HEK293 (cell line): ENCODE measurements at regions not wholly inside any gene's neighbourhood (a gene's known extent, or its start where the extent isn't known, plus 50 kb on each side); places are given as distances from the start of the nearest gene placed in this dataset.

Source experiments
- CTCF ChIA-PET: fragments of 350-600 bp; formaldehyde crosslinking; extraction: SDS; loops from one replicate; lab custom pipeline; 2021; ENCODE audit warnings: antibody characterized with exemption; lab: Yijun Ruan, JAX
- POLR2A ChIA-PET: fragments of 300-600 bp; formaldehyde crosslinking; extraction: SDS; loops from one replicate; lab custom pipeline; 2020; ENCODE audit warnings: antibody characterized with exemption, inconsistent platforms; lab: Yijun Ruan, JAX
- H3K27ac ChIP-seq: fragments of 200-500 bp; sonication (Bioruptor generic); 2 replicates; pipeline ENCODE4 v1.5.1; 2014; ENCODE audit warnings: low read depth, low read length, control low read depth, inconsistent platforms; ENCODE audit errors: extremely low read depth
- H3K36me3 ChIP-seq, 2 experiments: fragments of 200-500 bp in 1 of 2; sonication (Bioruptor generic) in 1 of 2; 1 replicate in 1 of 2; 2 replicates in 1 of 2; pipeline ENCODE4 v1.5.1; 2014 to 2017; ENCODE audit warnings: inconsistent platforms in 2 of 2, low read length in 2 of 2; ENCODE audit not compliant: control insufficient read depth in 2 of 2, insufficient read depth in 1 of 2
- H3K4me1 ChIP-seq: fragments of 200-500 bp; sonication (Bioruptor generic); 2 replicates; pipeline ENCODE4 v1.5.1; 2014; ENCODE audit warnings: mild to moderate bottlenecking, low read length, inconsistent platforms; ENCODE audit not compliant: control insufficient read depth, insufficient read depth
- H3K4me3 ChIP-seq: 2 replicates; pipeline ENCODE4 v1.5.1; 2011; ENCODE audit warnings: low read depth, mild to moderate bottlenecking, control low read depth, low read length, moderate library complexity
- H3K9me3 ChIP-seq: fragments of 200-500 bp; sonication (Bioruptor generic); 2 replicates; pipeline ENCODE4 v1.5.1; 2014; ENCODE audit warnings: low read depth, low read length, inconsistent platforms; ENCODE audit not compliant: control insufficient read depth, insufficient read depth
- KLF1 ChIP-seq: fragments of 450-650 bp; formaldehyde crosslinking; IDR thresholded peaks from 2 replicates; pipeline ENCODE4 v1.5.1; 2016; ENCODE audit warnings: missing biosample characterization, missing genetic modification characterization
- ZBTB1 ChIP-seq: fragments of 450-650 bp; formaldehyde crosslinking; IDR thresholded peaks from 2 replicates; pipeline ENCODE4 v1.5.1; 2016; ENCODE audit warnings: missing biosample characterization, missing genetic modification characterization
- ZBTB21 ChIP-seq: fragments of 450-650 bp; formaldehyde crosslinking; IDR thresholded peaks from 2 replicates; pipeline ENCODE4 v1.5.1; 2017; ENCODE audit warnings: missing biosample characterization, missing genetic modification characterization
- ZNF169 ChIP-seq: fragments of 450-650 bp; formaldehyde crosslinking; IDR thresholded peaks from 2 replicates; pipeline ENCODE4 v1.5.1; 2016; ENCODE audit warnings: missing biosample characterization, missing genetic modification characterization
- ZNF19 ChIP-seq: fragments of 450-650 bp; formaldehyde crosslinking; IDR thresholded peaks from 2 replicates; pipeline ENCODE4; 2016; ENCODE audit warnings: missing biosample characterization, missing genetic modification characterization, low read depth
- ZNF350 ChIP-seq: fragments of 450-650 bp; formaldehyde crosslinking; IDR thresholded peaks from 2 replicates; pipeline ENCODE4 v1.5.0; 2017; ENCODE audit warnings: missing biosample characterization, mild to moderate bottlenecking, missing genetic modification characterization
- ZNF48 ChIP-seq: fragments of 450-650 bp; formaldehyde crosslinking; IDR thresholded peaks from 2 replicates; pipeline ENCODE4 v1.5.1; 2016; ENCODE audit warnings: missing biosample characterization, missing genetic modification characterization
- ZNF558 ChIP-seq: fragments of 450-650 bp; formaldehyde crosslinking; IDR thresholded peaks from 2 replicates; pipeline ENCODE4 v1.5.1; 2016; ENCODE audit warnings: missing biosample characterization, missing genetic modification characterization
- ZNF560 ChIP-seq: fragments of 450-650 bp; formaldehyde crosslinking; IDR thresholded peaks from 2 replicates; pipeline ENCODE4 v1.5.1; 2017; ENCODE audit warnings: missing biosample characterization, missing genetic modification characterization, borderline replicate concordance
- ZNF626 ChIP-seq: fragments of 450-650 bp; sonication (Bioruptor Pico); formaldehyde crosslinking; IDR thresholded peaks from 2 replicates; pipeline ENCODE4 v1.5.1; 2018; ENCODE audit warnings: missing biosample characterization, missing genetic modification characterization, inconsistent platforms
- ZNF654 ChIP-seq: fragments of 450-650 bp; formaldehyde crosslinking; IDR thresholded peaks from 2 replicates; pipeline ENCODE4 v1.5.1; 2016; ENCODE audit warnings: low read depth, missing biosample characterization, missing genetic modification characterization
- ZNF660 ChIP-seq: fragments of 450-650 bp; IDR thresholded peaks from 2 replicates; pipeline ENCODE4 v1.5.1; 2018; ENCODE audit warnings: missing biosample characterization, mild to moderate bottlenecking, missing genetic modification characterization
- ZSCAN30 ChIP-seq: fragments of 450-650 bp; IDR thresholded peaks from 2 replicates; pipeline ENCODE4 v1.5.1; 2018; ENCODE audit warnings: missing biosample characterization, mild to moderate bottlenecking, missing genetic modification characterization, moderate library complexity
- TF ChIP-seq, protein P1 (sequence below): fragments of 450-650 bp; formaldehyde crosslinking; IDR thresholded peaks from 2 replicates; pipeline ENCODE4 v1.5.1; 2016; ENCODE audit warnings: missing biosample characterization, missing genetic modification characterization
- TF ChIP-seq, protein P2 (sequence below): fragments of 450-650 bp; IDR thresholded peaks from 2 replicates; pipeline ENCODE4 v1.5.1; 2018; ENCODE audit warnings: missing biosample characterization, mild to moderate bottlenecking, missing genetic modification characterization
- TF ChIP-seq, protein P3 (sequence below): fragments of 450-650 bp; formaldehyde crosslinking; IDR thresholded peaks from 2 replicates; pipeline ENCODE4 v1.5.1; 2016; ENCODE audit warnings: missing biosample characterization, missing genetic modification characterization
- TF ChIP-seq, protein P4 (sequence below): fragments of 450-650 bp; formaldehyde crosslinking; IDR thresholded peaks from 2 replicates; pipeline ENCODE4 v1.5.1; 2016; ENCODE audit warnings: missing biosample characterization, missing genetic modification characterization
- TF ChIP-seq, protein P5 (sequence below): fragments of 450-650 bp; formaldehyde crosslinking; IDR thresholded peaks from 2 replicates; pipeline ENCODE4 v1.5.1; 2016; ENCODE audit warnings: missing biosample characterization, missing genetic modification characterization

DNA sequence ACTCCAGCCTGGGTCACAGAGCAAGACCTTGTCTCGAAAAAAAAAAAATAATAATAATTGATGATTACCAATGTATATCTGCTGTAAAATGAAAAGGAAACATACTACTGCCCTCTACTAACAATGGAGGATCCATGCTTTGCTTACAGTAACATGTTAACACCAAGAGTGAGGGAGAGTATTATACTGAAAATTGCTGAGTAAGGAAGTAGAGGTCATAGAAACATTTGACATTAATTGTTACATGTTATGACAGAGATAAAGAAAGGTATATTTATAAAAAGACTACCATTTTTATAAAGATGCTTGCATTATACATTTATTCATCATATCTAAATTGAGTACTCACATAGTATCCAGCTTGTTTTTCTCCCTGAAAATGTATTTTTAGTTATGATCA is 1989.8 kb upstream of the TENM3 start:
- POLR2A ChIA-PET, result no interaction called here
- CTCF ChIA-PET, result interaction anchor here (0.6 kb wide), 1 partner anchor 485 kb away, joined by 6 read pairs; no protein-coding TSS in a partner anchor
- Histone ChIP-seq H3K36me3 (no peaks in the 10 kb centered on the region), H3K4me1 (no peaks in the 10 kb centered on the region), H3K27ac (no peak overlapping the region), H3K4me3 (no peak overlapping the region), H3K9me3 (no peaks in the 10 kb centered on the region)
- TF ChIP-seq ZNF654, result no peak
- TF ChIP-seq ZBTB21 (tag by site-specific recombination), result no peak
- TF ChIP-seq, protein P1, sequence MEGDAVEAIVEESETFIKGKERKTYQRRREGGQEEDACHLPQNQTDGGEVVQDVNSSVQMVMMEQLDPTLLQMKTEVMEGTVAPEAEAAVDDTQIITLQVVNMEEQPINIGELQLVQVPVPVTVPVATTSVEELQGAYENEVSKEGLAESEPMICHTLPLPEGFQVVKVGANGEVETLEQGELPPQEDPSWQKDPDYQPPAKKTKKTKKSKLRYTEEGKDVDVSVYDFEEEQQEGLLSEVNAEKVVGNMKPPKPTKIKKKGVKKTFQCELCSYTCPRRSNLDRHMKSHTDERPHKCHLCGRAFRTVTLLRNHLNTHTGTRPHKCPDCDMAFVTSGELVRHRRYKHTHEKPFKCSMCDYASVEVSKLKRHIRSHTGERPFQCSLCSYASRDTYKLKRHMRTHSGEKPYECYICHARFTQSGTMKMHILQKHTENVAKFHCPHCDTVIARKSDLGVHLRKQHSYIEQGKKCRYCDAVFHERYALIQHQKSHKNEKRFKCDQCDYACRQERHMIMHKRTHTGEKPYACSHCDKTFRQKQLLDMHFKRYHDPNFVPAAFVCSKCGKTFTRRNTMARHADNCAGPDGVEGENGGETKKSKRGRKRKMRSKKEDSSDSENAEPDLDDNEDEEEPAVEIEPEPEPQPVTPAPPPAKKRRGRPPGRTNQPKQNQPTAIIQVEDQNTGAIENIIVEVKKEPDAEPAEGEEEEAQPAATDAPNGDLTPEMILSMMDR, result no peak
- TF ChIP-seq ZNF19, result no peak
- no peak for TF ChIP-seq ZBTB1 (tag by site-specific recombination)
- no peak for TF ChIP-seq ZNF48 (tag by site-specific recombination)
- TF ChIP-seq ZNF560 (tag by site-specific recombination), result no peak
- TF ChIP-seq, protein P2, sequence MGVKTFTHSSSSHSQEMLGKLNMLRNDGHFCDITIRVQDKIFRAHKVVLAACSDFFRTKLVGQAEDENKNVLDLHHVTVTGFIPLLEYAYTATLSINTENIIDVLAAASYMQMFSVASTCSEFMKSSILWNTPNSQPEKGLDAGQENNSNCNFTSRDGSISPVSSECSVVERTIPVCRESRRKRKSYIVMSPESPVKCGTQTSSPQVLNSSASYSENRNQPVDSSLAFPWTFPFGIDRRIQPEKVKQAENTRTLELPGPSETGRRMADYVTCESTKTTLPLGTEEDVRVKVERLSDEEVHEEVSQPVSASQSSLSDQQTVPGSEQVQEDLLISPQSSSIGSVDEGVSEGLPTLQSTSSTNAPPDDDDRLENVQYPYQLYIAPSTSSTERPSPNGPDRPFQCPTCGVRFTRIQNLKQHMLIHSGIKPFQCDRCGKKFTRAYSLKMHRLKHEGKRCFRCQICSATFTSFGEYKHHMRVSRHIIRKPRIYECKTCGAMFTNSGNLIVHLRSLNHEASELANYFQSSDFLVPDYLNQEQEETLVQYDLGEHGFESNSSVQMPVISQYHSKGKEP (tag by site-specific recombination), result no peak
- no peak for TF ChIP-seq ZSCAN30
- TF ChIP-seq ZNF660, result no peak
- no peak for TF ChIP-seq ZNF169 (tag by site-specific recombination)
- TF ChIP-seq, protein P3, sequence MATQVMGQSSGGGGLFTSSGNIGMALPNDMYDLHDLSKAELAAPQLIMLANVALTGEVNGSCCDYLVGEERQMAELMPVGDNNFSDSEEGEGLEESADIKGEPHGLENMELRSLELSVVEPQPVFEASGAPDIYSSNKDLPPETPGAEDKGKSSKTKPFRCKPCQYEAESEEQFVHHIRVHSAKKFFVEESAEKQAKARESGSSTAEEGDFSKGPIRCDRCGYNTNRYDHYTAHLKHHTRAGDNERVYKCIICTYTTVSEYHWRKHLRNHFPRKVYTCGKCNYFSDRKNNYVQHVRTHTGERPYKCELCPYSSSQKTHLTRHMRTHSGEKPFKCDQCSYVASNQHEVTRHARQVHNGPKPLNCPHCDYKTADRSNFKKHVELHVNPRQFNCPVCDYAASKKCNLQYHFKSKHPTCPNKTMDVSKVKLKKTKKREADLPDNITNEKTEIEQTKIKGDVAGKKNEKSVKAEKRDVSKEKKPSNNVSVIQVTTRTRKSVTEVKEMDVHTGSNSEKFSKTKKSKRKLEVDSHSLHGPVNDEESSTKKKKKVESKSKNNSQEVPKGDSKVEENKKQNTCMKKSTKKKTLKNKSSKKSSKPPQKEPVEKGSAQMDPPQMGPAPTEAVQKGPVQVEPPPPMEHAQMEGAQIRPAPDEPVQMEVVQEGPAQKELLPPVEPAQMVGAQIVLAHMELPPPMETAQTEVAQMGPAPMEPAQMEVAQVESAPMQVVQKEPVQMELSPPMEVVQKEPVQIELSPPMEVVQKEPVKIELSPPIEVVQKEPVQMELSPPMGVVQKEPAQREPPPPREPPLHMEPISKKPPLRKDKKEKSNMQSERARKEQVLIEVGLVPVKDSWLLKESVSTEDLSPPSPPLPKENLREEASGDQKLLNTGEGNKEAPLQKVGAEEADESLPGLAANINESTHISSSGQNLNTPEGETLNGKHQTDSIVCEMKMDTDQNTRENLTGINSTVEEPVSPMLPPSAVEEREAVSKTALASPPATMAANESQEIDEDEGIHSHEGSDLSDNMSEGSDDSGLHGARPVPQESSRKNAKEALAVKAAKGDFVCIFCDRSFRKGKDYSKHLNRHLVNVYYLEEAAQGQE (tag by site-specific recombination), result no peak
- TF ChIP-seq ZNF558, result no peak
- TF ChIP-seq, protein P4, sequence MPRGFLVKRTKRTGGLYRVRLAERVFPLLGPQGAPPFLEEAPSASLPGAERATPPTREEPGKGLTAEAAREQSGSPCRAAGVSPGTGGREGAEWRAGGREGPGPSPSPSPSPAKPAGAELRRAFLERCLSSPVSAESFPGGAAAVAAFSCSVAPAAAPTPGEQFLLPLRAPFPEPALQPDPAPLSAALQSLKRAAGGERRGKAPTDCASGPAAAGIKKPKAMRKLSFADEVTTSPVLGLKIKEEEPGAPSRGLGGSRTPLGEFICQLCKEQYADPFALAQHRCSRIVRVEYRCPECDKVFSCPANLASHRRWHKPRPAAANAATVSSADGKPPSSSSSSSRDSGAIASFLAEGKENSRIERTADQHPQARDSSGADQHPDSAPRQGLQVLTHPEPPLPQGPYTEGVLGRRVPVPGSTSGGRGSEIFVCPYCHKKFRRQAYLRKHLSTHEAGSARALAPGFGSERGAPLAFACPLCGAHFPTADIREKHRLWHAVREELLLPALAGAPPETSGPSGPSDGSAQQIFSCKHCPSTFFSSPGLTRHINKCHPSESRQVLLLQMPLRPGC, result no peak
- TF ChIP-seq KLF1, result no peak
- TF ChIP-seq ZNF626 (tag by site-specific recombination), result no peak
- TF ChIP-seq, protein P5, sequence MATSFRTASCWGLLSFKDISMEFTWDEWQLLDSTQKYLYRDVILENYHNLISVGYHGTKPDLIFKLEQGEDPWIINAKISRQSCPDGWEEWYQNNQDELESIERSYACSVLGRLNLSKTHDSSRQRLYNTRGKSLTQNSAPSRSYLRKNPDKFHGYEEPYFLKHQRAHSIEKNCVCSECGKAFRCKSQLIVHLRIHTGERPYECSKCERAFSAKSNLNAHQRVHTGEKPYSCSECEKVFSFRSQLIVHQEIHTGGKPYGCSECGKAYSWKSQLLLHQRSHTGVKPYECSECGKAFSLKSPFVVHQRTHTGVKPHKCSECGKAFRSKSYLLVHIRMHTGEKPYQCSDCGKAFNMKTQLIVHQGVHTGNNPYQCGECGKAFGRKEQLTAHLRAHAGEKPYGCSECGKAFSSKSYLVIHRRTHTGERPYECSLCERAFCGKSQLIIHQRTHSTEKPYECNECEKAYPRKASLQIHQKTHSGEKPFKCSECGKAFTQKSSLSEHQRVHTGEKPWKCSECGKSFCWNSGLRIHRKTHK, result no peak
- TF ChIP-seq ZNF350 (tag by site-specific recombination), result no peak
